ENCODE measurements at regions not wholly inside any gene's neighbourhood (a gene's known extent, or its start where the extent isn't known, plus 50 kb on each side); places are given as distances from the start of the nearest gene placed in this dataset.

GRCh38 chr4:30943356-30943755 lies 223.2 kb downstream of the PCDH7 start:
- DNase-seq, result no peak

- no peak for DNase-seq
These were observed 225.4 kb downstream of the PCDH7 start for GRCh38 chr4:30945586-30945985.

- DNase-seq, result no peak
These were observed 226.1 kb downstream of the PCDH7 start for GRCh38 chr4:30946288-30946687.

- no peak for DNase-seq
These were observed 228.5 kb downstream of the PCDH7 start for GRCh38 chr4:30948653-30949052.

GRCh38 chr4:30950737-30951136 lies 230.6 kb downstream of the PCDH7 start:
- DNase-seq, result peak; percentile 86

GRCh38 chr4:30952526-30953219 lies 232.5 kb downstream of the PCDH7 start:
- DNase-seq, result peak; percentile 42

- DNase-seq, result peak; percentile 63
These were observed 233.6 kb downstream of the PCDH7 start for GRCh38 chr4:30953799-30954198.

GRCh38 chr4:30956916-30957315 lies 236.7 kb downstream of the PCDH7 start:
- no peak for DNase-seq

GRCh38 chr4:30957706-30958105 lies 237.5 kb downstream of the PCDH7 start:
- no peak for DNase-seq

GRCh38 chr4:30959781-30960485 lies 239.8 kb downstream of the PCDH7 start:
- no peak for DNase-seq

GRCh38 chr4:30962939-30963338 lies 242.8 kb downstream of the PCDH7 start:
- DNase-seq, result no peak

- DNase-seq, result no peak
These were observed 248.8 kb downstream of the PCDH7 start for GRCh38 chr4:30968926-30969325.

GRCh38 chr4:30972542-30972941 lies 252.4 kb downstream of the PCDH7 start:
- DNase-seq, result peak; percentile 46

GRCh38 chr4:30973993-30974392 lies 253.8 kb downstream of the PCDH7 start:
- no peak for DNase-seq

- no peak for DNase-seq
These were observed 259.2 kb downstream of the PCDH7 start for GRCh38 chr4:30979402-30979801.

GRCh38 chr4:30989508-30989907 lies 269.3 kb downstream of the PCDH7 start:
- DNase-seq, result no peak

- no peak for DNase-seq
These were observed 276.7 kb downstream of the PCDH7 start for GRCh38 chr4:30996841-30997240.

- no peak for DNase-seq
These were observed 284.9 kb downstream of the PCDH7 start for GRCh38 chr4:31005037-31005436.

- no peak for DNase-seq
These were observed 287.7 kb downstream of the PCDH7 start for GRCh38 chr4:31007858-31008257.

- DNase-seq, result no peak
These were observed 289.8 kb downstream of the PCDH7 start for GRCh38 chr4:31009926-31010325.

- no peak for DNase-seq
These were observed 295.0 kb downstream of the PCDH7 start for GRCh38 chr4:31015123-31015522.

- peak; percentile 8 for DNase-seq
These were observed 296.3 kb downstream of the PCDH7 start for GRCh38 chr4:31016322-31017061.

GRCh38 chr4:31020363-31020762 lies 300.2 kb downstream of the PCDH7 start:
- peak; percentile 6 for DNase-seq

- DNase-seq, result no peak
These were observed 300.8 kb downstream of the PCDH7 start for GRCh38 chr4:31021008-31021407.

All from NCI-H69 (cell line).